GM12872 (cell line): ENCODE measurements at regions not wholly inside any gene's neighbourhood (a gene's known extent, or its start where the extent isn't known, plus 50 kb on each side); places are given as distances from the start of the nearest gene placed in this dataset.

Experiments
- TF ChIP-seq, protein P1 (sequence below): IDR thresholded peaks from 3 replicates; pipeline ENCODE4 v1.5.1; 2011; ENCODE audit warnings: low read depth, mild to moderate bottlenecking, low read length, moderate library complexity; ENCODE audit not compliant: insufficient read depth

DNA sequence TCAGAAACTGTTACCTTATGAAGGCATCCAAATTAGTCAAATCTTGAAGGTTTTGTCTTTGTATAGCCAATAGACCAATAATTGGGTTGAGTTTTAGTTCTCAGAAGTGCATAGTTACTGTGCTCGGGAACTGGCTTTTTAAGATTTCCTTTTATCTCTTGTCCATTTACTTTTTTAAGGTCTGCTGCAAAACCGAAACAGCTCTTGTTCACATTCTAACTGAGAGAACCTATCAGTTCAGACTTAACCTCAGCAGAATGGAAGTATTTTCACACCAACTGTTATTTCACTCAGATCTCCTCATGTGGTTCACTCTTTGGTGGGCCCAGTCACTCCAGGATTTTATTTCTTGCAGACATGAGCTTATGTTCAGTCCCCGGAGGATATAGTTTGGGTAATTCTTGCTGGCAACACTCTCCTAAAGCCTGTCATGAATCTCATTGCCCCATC is 55.5 kb downstream of the TPBG start:
- TF ChIP-seq, protein P1, sequence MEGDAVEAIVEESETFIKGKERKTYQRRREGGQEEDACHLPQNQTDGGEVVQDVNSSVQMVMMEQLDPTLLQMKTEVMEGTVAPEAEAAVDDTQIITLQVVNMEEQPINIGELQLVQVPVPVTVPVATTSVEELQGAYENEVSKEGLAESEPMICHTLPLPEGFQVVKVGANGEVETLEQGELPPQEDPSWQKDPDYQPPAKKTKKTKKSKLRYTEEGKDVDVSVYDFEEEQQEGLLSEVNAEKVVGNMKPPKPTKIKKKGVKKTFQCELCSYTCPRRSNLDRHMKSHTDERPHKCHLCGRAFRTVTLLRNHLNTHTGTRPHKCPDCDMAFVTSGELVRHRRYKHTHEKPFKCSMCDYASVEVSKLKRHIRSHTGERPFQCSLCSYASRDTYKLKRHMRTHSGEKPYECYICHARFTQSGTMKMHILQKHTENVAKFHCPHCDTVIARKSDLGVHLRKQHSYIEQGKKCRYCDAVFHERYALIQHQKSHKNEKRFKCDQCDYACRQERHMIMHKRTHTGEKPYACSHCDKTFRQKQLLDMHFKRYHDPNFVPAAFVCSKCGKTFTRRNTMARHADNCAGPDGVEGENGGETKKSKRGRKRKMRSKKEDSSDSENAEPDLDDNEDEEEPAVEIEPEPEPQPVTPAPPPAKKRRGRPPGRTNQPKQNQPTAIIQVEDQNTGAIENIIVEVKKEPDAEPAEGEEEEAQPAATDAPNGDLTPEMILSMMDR: no peak

DNA sequence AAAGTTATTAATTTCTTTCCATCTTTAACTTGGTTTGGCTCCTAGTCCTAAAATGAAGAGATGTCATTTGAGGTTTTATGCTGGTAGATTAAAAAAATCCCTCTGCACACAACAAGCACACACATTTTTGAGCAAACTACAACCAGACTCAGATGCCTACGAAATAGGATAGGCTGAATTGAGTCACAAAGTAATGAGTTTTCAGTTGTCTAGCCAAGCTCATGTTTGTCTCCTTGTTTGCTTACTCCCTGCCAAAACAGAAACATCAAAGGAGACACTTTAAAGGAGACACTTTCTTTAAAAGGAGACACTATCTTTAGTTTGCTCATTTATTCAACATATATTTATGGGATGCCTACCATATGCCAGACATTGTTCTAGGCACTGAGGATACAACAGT is 56.2 kb downstream of the TPBG start:
- TF ChIP-seq, protein P1: no peak

DNA sequence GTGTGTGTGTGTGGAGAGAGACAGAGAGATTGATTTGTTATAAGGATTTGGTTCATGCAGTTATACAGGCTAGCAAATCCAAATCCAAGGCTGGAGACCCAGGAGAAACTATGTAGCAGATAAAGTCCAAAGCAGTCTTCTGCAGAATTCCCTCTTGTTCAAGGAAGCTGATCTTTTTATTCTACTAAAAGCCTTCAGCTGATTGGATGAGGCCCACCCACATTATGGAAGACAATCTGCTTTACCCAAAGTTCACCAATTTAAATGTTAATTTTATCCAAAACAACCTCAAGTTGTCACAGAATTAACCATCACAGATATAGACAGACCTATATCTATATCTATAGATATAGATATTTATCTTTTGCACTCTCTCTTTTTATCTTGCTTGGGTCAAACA is 67.0 kb downstream of the TPBG start:
- TF ChIP-seq, protein P1: no peak

DNA sequence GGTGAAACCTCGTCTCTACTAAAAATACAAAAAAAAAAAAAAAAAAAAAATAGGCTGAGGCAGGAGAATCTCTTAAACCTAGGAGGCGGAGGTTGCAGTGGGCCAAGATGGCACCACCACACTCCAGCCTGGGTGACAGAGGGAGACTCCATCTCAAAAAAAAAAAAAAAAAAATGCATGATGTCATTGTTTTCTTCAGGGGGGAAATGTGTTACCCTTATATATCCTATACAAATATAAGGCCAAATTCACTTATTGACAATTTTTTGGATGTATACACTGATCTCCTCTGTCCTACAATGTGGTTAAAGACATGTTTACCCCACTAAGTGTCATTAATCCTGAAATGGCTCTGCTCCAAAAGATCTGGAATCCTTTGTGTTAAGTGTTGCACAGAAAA is 73.1 kb downstream of the TPBG start:
- TF ChIP-seq, protein P1: no peak

DNA sequence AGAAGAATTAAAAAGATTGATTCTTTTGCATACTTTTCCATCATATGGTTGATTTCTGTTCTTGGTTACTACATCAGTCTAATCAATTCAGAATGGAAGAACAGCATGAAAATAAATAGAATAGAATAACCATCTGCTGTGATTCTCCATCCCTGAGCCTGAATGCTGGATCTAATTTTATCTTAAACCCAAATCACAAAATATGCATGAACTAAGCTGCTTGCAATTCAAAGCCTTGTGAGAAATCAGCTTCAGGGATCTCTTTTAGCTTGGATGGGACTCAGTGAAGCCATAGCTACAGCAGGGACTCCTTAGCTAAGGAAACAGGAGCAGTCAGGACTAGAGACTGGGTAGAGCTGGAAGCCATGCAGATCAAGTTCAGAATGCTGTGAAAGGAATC is 74.1 kb downstream of the TPBG start:
- TF ChIP-seq, protein P1: no peak

DNA sequence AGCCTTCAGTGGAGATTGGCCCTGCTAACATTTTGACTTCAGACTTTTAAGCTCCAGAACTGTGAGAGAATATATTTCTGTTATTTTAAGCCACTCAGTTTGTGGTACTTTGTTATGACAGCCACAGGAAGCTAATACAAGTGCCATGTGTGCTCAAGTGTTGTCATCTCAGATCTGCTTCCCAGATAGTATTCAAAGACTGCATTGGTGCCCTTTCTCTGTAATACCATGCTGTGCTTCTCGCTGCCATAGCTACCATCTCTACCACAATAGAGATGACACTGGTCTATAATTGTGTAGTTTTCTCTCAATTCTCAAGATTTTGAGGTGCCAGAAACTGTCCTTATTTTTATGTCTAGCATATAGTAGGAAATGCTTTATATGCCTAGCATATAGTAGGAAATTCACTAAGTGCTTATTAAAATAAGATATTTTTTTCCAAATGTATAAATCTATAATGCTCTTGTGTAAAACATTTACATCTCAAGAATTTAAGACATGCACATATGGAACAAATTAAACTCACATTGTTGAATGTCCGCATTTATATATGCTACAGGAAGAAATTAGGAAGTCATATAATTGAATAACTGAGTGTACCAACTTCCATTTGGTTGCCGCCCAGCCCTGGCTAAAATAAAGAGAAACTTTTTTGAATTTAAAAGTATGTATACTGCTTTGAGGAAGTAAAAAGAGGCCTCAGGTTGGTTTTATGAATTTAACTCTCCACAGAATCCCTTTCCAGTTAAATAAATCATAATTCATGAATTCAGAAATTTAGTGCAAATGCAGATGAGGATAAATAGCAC is 77.6 kb downstream of the TPBG start:
- TF ChIP-seq, protein P1: no peak

DNA sequence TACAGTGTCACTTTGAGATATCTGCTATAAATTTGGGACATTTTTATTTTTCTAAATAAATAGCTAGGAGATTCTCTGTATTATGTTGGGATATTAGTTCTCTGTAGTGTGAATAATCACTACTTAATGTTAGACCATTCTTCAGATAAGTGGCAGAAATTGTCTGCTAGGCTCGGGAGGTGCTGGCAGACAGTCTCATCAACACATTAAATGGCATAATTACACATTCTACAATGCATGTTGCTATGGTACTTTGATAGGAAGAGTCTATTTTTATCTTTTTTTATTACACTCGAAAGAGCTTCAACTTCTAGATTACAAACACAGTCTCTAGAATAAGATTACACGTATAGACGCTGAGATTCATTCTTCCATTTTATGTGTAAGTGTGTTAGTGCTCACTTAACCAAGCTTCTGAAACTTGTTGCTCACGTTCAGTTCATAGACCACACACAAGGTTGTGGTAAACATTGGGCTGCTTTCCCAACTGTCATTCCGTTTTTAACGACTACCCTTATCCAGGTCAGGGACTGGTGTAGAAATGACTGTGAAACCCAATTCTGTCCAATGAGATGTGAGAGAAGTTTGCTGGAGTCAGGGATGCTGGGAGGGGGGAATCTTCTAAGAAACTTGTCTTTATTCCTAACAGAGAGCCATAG is 78.6 kb downstream of the TPBG start:
- TF ChIP-seq, protein P1: no peak
